NB4 (cell line): ENCODE measurements at regions not wholly inside any gene's neighbourhood (a gene's known extent, or its start where the extent isn't known, plus 50 kb on each side); places are given as distances from the start of the nearest gene placed in this dataset.

Source experiments
- MYC ChIP-seq: IDR thresholded peaks from 2 replicates; pipeline ENCODE4 v1.6.1; 2011; ENCODE audit warnings: low read depth, low read length
- POLR2A ChIP-seq: IDR thresholded peaks from 2 replicates; pipeline ENCODE4 v1.6.1; 2011; ENCODE audit warnings: mild to moderate bottlenecking; ENCODE audit not compliant: insufficient read length; ENCODE audit errors: extremely low read depth
- TF ChIP-seq, protein P1 (sequence below): IDR thresholded peaks from one replicate; pipeline ENCODE4 v1.5.1; 2012; ENCODE audit warnings: low read depth, low read length
- TF ChIP-seq, protein P2 (sequence below): IDR thresholded peaks from 2 replicates; pipeline ENCODE4 v1.6.1; 2011; ENCODE audit warnings: low read depth, low read length

DNA sequence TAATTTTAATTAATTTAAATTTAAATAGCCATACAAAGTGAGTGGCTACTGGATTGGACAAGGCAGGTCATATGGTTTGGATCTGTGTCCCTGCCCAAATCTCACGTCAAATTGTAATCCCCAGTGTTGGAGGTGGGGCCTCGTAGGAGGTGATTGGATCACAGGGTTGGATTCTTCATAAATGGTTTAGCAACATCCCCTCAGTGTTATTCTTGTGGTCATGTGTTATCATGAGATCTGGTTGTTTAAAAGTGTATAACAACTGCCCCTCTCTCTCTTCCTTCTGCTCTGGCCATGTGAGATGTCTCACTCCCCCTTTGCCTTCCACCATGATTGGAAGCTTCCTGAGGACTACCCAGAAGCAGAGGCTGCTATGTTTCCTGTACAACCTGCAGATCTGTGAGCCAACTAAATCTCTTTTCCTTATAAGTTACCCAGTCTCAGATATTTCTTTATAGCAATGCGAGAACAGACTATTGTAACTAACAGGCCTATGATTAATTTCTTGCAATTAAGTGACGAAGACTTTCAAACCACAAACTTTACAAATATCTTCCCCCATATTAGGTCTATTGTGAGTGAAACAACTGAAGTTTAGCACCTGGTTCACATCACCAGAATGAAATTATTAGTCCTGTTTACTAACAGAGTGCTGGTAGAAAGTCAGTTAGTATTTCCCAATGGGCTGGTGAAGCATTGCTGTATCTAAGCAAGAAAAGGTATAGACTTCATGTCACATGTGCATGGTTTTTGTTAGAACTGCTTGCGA lies 60.0 kb upstream of the TNFAIP3 start:
- TF ChIP-seq, protein P1, sequence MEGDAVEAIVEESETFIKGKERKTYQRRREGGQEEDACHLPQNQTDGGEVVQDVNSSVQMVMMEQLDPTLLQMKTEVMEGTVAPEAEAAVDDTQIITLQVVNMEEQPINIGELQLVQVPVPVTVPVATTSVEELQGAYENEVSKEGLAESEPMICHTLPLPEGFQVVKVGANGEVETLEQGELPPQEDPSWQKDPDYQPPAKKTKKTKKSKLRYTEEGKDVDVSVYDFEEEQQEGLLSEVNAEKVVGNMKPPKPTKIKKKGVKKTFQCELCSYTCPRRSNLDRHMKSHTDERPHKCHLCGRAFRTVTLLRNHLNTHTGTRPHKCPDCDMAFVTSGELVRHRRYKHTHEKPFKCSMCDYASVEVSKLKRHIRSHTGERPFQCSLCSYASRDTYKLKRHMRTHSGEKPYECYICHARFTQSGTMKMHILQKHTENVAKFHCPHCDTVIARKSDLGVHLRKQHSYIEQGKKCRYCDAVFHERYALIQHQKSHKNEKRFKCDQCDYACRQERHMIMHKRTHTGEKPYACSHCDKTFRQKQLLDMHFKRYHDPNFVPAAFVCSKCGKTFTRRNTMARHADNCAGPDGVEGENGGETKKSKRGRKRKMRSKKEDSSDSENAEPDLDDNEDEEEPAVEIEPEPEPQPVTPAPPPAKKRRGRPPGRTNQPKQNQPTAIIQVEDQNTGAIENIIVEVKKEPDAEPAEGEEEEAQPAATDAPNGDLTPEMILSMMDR = no peak
- no peak for TF ChIP-seq POLR2A
- TF ChIP-seq, protein P2, sequence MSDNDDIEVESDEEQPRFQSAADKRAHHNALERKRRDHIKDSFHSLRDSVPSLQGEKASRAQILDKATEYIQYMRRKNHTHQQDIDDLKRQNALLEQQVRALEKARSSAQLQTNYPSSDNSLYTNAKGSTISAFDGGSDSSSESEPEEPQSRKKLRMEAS = no peak
- no peak for TF ChIP-seq MYC
